WTC11 (cell line): ENCODE measurements at regions not wholly inside any gene's neighbourhood (a gene's known extent, or its start where the extent isn't known, plus 50 kb on each side); places are given as distances from the start of the nearest gene placed in this dataset.

Experiments
- ATAC-seq: fragments of 200-7000 bp; cut with Tn5 transposase; 2 replicates; pipeline ENCODE4 v1.10.0; 2021; ENCODE audit warnings: mild to moderate bottlenecking, moderate library complexity
- CTCF ChIA-PET: fragments of 300-600 bp; sonication (Branson Sonifier 250); formaldehyde crosslinking; loops from one replicate; lab custom pipeline; 2021; ENCODE audit warnings: antibody characterized with exemption; lab: Charles Lee
- POLR2A ChIA-PET: fragments of 350-600 bp; sonication (Branson Sonifier 250); formaldehyde crosslinking; loops from one replicate; lab custom pipeline; 2021; ENCODE audit warnings: antibody characterized with exemption; lab: Charles Lee
- DNase-seq: peaks from one replicate; pipeline ENCODE4 v3.0.0; 2021; ENCODE audit warnings: low spot score
- H3K27ac Mint-ChIP-seq: 2 replicates; pipeline ENCODE4 v1.8.0; 2021; ENCODE audit warnings: mixed read lengths
- H3K27me3 Mint-ChIP-seq: 2 replicates; pipeline ENCODE4 v1.8.0; 2021; ENCODE audit warnings: low read depth, mild to moderate bottlenecking, moderate library complexity, mixed read lengths
- H3K36me3 Mint-ChIP-seq: 2 replicates; pipeline ENCODE4 v1.8.0; 2021; ENCODE audit warnings: mixed read lengths
- H3K4me1 Mint-ChIP-seq: 2 replicates; pipeline ENCODE4 v1.8.0; 2022; ENCODE audit warnings: mixed read lengths
- H3K4me3 Mint-ChIP-seq: 2 replicates; pipeline ENCODE4 v1.8.0; 2021; ENCODE audit warnings: mild to moderate bottlenecking, moderate library complexity, mixed read lengths
- H3K9me3 Mint-ChIP-seq: 2 replicates; pipeline ENCODE4 v1.8.0; 2021; ENCODE audit warnings: mixed read lengths
- ESRRA ChIP-seq: sonication (generic); formaldehyde crosslinking; IDR thresholded peaks from 2 replicates; pipeline ENCODE4 v1.8.1; 2022; ENCODE audit warnings: mild to moderate bottlenecking, missing genetic modification reagents, borderline replicate concordance
- FOXP1 ChIP-seq: sonication (generic); formaldehyde crosslinking; IDR thresholded peaks from 2 replicates; pipeline ENCODE4 v1.8.0; 2022; ENCODE audit warnings: missing genetic modification reagents, mild to moderate bottlenecking, moderate library complexity, borderline replicate concordance
- GABPB1 ChIP-seq: sonication (generic); formaldehyde crosslinking; IDR thresholded peaks from 2 replicates; pipeline ENCODE4 v1.8.1; 2023; ENCODE audit warnings: mild to moderate bottlenecking, missing genetic modification reagents
- GRHL2 ChIP-seq: fragments of 250-450 bp; sonication (Bioruptor Pico); IDR thresholded peaks from 2 replicates; pipeline ENCODE4 v1.8.0; 2022; ENCODE audit warnings: mild to moderate bottlenecking, moderate library complexity; ENCODE audit not compliant: insufficient replicate concordance, severe bottlenecking
- HMGA2 ChIP-seq: fragments of 250-450 bp; sonication (Bioruptor Pico); IDR thresholded peaks from 2 replicates; pipeline ENCODE4 v1.4.0; 2021; ENCODE audit warnings: mild to moderate bottlenecking, moderate library complexity
- HMGXB4 ChIP-seq: sonication (generic); formaldehyde crosslinking; IDR thresholded peaks from 2 replicates; pipeline ENCODE4 v1.8.1; 2023; ENCODE audit warnings: mild to moderate bottlenecking, moderate library complexity, missing genetic modification reagents
- JUN ChIP-seq: sonication (generic); formaldehyde crosslinking; IDR thresholded peaks from 2 replicates; pipeline ENCODE4 v1.8.0; 2023; ENCODE audit warnings: mild to moderate bottlenecking, missing genetic modification reagents
- KAT7 ChIP-seq: sonication (generic); formaldehyde crosslinking; IDR thresholded peaks from 2 replicates; pipeline ENCODE4 v1.8.1; 2023; ENCODE audit warnings: missing genetic modification reagents, mild to moderate bottlenecking, borderline replicate concordance
- MXD4 ChIP-seq: fragments of 250-450 bp; sonication (Bioruptor Pico); IDR thresholded peaks from 2 replicates; pipeline ENCODE4 v1.8.0; 2021; ENCODE audit warnings: mild to moderate bottlenecking, moderate library complexity, borderline replicate concordance
- NFYB ChIP-seq: sonication (generic); formaldehyde crosslinking; conservative IDR thresholded peaks from 2 replicates; pipeline ENCODE4 v1.8.0; 2022; ENCODE audit warnings: low read depth, missing genetic modification reagents
- SOX15 ChIP-seq: fragments of 250-450 bp; sonication (Bioruptor Pico); IDR thresholded peaks from 2 replicates; pipeline ENCODE4 v1.9.0; 2021; ENCODE audit warnings: mild to moderate bottlenecking
- TCF7 ChIP-seq: sonication (generic); formaldehyde crosslinking; IDR thresholded peaks from 2 replicates; pipeline ENCODE4 v1.8.0; 2022; ENCODE audit warnings: mild to moderate bottlenecking, low read depth, missing genetic modification reagents, moderate library complexity
- ZNF138 ChIP-seq: sonication (generic); formaldehyde crosslinking; conservative IDR thresholded peaks from 2 replicates; pipeline ENCODE4 v1.8.1; 2022; ENCODE audit warnings: mild to moderate bottlenecking, moderate library complexity, missing genetic modification reagents
- ZNF317 ChIP-seq: sonication (generic); formaldehyde crosslinking; IDR thresholded peaks from 2 replicates; pipeline ENCODE4 v1.8.1; 2023; ENCODE audit warnings: low read depth, mild to moderate bottlenecking, moderate library complexity, missing genetic modification reagents, borderline replicate concordance
- ZNF423 ChIP-seq: fragments of 250-450 bp; sonication (Bioruptor Pico); IDR thresholded peaks from 2 replicates; pipeline ENCODE4 v2.1.2; 2022; ENCODE audit warnings: mild to moderate bottlenecking, moderate library complexity
- ZNF671 ChIP-seq: fragments of 250-450 bp; sonication (Bioruptor Pico); IDR thresholded peaks from 2 replicates; pipeline ENCODE4 v1.8.0; 2021; ENCODE audit warnings: mild to moderate bottlenecking
- ZSCAN18 ChIP-seq: fragments of 250-450 bp; sonication (Bioruptor Pico); IDR thresholded peaks from 2 replicates; pipeline ENCODE4 v2.1.2; 2022; ENCODE audit warnings: mild to moderate bottlenecking, moderate library complexity
- TF ChIP-seq, protein P1 (sequence below): sonication (generic); formaldehyde crosslinking; IDR thresholded peaks from 2 replicates; pipeline ENCODE4 v1.8.0; 2023; ENCODE audit warnings: mild to moderate bottlenecking, missing genetic modification reagents
- TF ChIP-seq, protein P2 (sequence below): fragments of 200-600 bp; IDR thresholded peaks from 2 replicates; pipeline ENCODE4 v1.8.0; 2022; ENCODE audit warnings: antibody characterized with exemption
- TF ChIP-seq, protein P3 (sequence below): fragments of 250-450 bp; sonication (Bioruptor Pico); IDR thresholded peaks from 2 replicates; pipeline ENCODE4 v1.9.0; 2021; ENCODE audit warnings: mild to moderate bottlenecking, borderline replicate concordance

GRCh38 chr20:51131811-51132210, 108.9 kb upstream of the KCNG1 start:
- ChIA-PET POLR2A (no interaction called here), CTCF (interaction anchor here (0.8 to 1.2 kb wide), 4 partner anchors 41 to 144 kb away, joined by 3 to 4 read pairs (median 3); no protein-coding TSS in a partner anchor)
- Mint-ChIP-seq H3K4me1 (peaks cover 1% of the 10 kb centered on the region), H3K4me3 (no peak overlapping the region), H3K36me3 (no peaks in the 10 kb centered on the region), H3K27me3 (no peaks in the 10 kb centered on the region), H3K9me3 (peaks cover 9% of the 10 kb centered on the region; the same call in 1 of the 2 replicates), H3K27ac (no peak overlapping the region)
- ATAC-seq (no peak), DNase-seq (no peak)
- TF ChIP-seq MXD4 (CRISPR knock-in tag) (no peak), ZNF317 (CRISPR knock-in tag) (no peak), ZSCAN18 (CRISPR knock-in tag) (no peak), HMGA2 (CRISPR knock-in tag) (no peak), JUN (CRISPR knock-in tag) (no peak), ESRRA (CRISPR knock-in tag) (no peak), HMGXB4 (CRISPR knock-in tag) (no peak), KAT7 (CRISPR knock-in tag) (no peak), ZNF423 (CRISPR knock-in tag) (no peak), GABPB1 (CRISPR knock-in tag) (no peak), NFYB (no peak), ZNF138 (no peak), GRHL2 (CRISPR knock-in tag) (no peak), TCF7 (CRISPR knock-in tag) (no peak), SOX15 (CRISPR knock-in tag) (no peak), ZNF671 (no peak), FOXP1 (CRISPR knock-in tag) (no peak)
- TF ChIP-seq, protein P1, sequence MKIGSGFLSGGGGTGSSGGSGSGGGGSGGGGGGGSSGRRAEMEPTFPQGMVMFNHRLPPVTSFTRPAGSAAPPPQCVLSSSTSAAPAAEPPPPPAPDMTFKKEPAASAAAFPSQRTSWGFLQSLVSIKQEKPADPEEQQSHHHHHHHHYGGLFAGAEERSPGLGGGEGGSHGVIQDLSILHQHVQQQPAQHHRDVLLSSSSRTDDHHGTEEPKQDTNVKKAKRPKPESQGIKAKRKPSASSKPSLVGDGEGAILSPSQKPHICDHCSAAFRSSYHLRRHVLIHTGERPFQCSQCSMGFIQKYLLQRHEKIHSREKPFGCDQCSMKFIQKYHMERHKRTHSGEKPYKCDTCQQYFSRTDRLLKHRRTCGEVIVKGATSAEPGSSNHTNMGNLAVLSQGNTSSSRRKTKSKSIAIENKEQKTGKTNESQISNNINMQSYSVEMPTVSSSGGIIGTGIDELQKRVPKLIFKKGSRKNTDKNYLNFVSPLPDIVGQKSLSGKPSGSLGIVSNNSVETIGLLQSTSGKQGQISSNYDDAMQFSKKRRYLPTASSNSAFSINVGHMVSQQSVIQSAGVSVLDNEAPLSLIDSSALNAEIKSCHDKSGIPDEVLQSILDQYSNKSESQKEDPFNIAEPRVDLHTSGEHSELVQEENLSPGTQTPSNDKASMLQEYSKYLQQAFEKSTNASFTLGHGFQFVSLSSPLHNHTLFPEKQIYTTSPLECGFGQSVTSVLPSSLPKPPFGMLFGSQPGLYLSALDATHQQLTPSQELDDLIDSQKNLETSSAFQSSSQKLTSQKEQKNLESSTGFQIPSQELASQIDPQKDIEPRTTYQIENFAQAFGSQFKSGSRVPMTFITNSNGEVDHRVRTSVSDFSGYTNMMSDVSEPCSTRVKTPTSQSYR (CRISPR knock-in tag) = no peak
- TF ChIP-seq, protein P2, sequence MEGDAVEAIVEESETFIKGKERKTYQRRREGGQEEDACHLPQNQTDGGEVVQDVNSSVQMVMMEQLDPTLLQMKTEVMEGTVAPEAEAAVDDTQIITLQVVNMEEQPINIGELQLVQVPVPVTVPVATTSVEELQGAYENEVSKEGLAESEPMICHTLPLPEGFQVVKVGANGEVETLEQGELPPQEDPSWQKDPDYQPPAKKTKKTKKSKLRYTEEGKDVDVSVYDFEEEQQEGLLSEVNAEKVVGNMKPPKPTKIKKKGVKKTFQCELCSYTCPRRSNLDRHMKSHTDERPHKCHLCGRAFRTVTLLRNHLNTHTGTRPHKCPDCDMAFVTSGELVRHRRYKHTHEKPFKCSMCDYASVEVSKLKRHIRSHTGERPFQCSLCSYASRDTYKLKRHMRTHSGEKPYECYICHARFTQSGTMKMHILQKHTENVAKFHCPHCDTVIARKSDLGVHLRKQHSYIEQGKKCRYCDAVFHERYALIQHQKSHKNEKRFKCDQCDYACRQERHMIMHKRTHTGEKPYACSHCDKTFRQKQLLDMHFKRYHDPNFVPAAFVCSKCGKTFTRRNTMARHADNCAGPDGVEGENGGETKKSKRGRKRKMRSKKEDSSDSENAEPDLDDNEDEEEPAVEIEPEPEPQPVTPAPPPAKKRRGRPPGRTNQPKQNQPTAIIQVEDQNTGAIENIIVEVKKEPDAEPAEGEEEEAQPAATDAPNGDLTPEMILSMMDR = no peak
- TF ChIP-seq, protein P3, sequence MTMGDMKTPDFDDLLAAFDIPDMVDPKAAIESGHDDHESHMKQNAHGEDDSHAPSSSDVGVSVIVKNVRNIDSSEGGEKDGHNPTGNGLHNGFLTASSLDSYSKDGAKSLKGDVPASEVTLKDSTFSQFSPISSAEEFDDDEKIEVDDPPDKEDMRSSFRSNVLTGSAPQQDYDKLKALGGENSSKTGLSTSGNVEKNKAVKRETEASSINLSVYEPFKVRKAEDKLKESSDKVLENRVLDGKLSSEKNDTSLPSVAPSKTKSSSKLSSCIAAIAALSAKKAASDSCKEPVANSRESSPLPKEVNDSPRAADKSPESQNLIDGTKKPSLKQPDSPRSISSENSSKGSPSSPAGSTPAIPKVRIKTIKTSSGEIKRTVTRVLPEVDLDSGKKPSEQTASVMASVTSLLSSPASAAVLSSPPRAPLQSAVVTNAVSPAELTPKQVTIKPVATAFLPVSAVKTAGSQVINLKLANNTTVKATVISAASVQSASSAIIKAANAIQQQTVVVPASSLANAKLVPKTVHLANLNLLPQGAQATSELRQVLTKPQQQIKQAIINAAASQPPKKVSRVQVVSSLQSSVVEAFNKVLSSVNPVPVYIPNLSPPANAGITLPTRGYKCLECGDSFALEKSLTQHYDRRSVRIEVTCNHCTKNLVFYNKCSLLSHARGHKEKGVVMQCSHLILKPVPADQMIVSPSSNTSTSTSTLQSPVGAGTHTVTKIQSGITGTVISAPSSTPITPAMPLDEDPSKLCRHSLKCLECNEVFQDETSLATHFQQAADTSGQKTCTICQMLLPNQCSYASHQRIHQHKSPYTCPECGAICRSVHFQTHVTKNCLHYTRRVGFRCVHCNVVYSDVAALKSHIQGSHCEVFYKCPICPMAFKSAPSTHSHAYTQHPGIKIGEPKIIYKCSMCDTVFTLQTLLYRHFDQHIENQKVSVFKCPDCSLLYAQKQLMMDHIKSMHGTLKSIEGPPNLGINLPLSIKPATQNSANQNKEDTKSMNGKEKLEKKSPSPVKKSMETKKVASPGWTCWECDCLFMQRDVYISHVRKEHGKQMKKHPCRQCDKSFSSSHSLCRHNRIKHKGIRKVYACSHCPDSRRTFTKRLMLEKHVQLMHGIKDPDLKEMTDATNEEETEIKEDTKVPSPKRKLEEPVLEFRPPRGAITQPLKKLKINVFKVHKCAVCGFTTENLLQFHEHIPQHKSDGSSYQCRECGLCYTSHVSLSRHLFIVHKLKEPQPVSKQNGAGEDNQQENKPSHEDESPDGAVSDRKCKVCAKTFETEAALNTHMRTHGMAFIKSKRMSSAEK (CRISPR knock-in tag) = no peak
